Activated naive CD8-positive, alpha-beta T cell treated with anti-CD3 and anti-CD28 coated beads, Interleukin-2, amount 50 U/mL, for 24 hours (primary cell): ENCODE measurements at regions not wholly inside any gene's neighbourhood (a gene's known extent, or its start where the extent isn't known, plus 50 kb on each side); places are given as distances from the start of the nearest gene placed in this dataset.
"Not testable (repeated sequence)": the region's sequence is repeated elsewhere in the genome, so short reads cannot be mapped to it uniquely, and the experiment has no call there.

Experiments used
- ATAC-seq: fragments of 150-1000 bp; cut with Tn5 transposase; one replicate; pipeline ENCODE4 v1.10.0; 2021
- DNase-seq: peaks from one replicate; pipeline ENCODE4 v3.0.0; 2021
- H3K27ac Mint-ChIP-seq: one replicate; pipeline ENCODE4 v1.8.0; 2021; ENCODE audit warnings: mild to moderate bottlenecking, mixed read lengths
- H3K27me3 Mint-ChIP-seq: one replicate; pipeline ENCODE4 v1.8.0; 2021; ENCODE audit warnings: mixed read lengths
- H3K36me3 Mint-ChIP-seq: one replicate; pipeline ENCODE4 v1.8.0; 2021; ENCODE audit warnings: low read depth, mixed read lengths
- H3K4me1 Mint-ChIP-seq: one replicate; pipeline ENCODE4 v1.8.0; 2021; ENCODE audit warnings: mixed read lengths
- H3K4me3 Mint-ChIP-seq: one replicate; pipeline ENCODE4 v1.8.0; 2021; ENCODE audit warnings: mild to moderate bottlenecking, moderate library complexity, mixed read lengths
- H3K9me3 Mint-ChIP-seq: one replicate; pipeline ENCODE4 v1.8.0; 2021; ENCODE audit warnings: mixed read lengths

- no peak for ATAC-seq
- no peak overlapping the region for H3K27ac Mint-ChIP-seq
- H3K4me1 Mint-ChIP-seq = peaks cover 23% of the 10 kb centered on the region
- peaks cover 45% of the 10 kb centered on the region for H3K36me3 Mint-ChIP-seq
- no peak overlapping the region for H3K4me3 Mint-ChIP-seq
- DNase-seq = no peak
- no peaks in the 10 kb centered on the region for H3K27me3 Mint-ChIP-seq
- H3K9me3 Mint-ChIP-seq = peaks cover 45% of the 10 kb centered on the region
These were observed 388.7 kb downstream of the UTRN start for GRCh38 chr6:144673807-144674206.

GRCh38 chr6:144675231-144675861 lies 390.2 kb downstream of the UTRN start:
- Mint-ChIP-seq H3K9me3 (peaks cover 43% of the 10 kb centered on the region), H3K27ac (no peak overlapping the region), H3K36me3 (peaks cover 40% of the 10 kb centered on the region), H3K27me3 (no peaks in the 10 kb centered on the region), H3K4me3 (no peak overlapping the region), H3K4me1 (peaks cover 25% of the 10 kb centered on the region)
- ATAC-seq = peak; percentile 76
- peak; percentile 22 for DNase-seq

- H3K9me3 Mint-ChIP-seq = peaks cover 34% of the 10 kb centered on the region
- not testable (repeated sequence) for ATAC-seq, DNase-seq, H3K27ac Mint-ChIP-seq, H3K4me3 Mint-ChIP-seq, H3K27me3 Mint-ChIP-seq
- H3K36me3 Mint-ChIP-seq = peaks cover 44% of the 10 kb centered on the region
- peaks cover 25% of the 10 kb centered on the region for H3K4me1 Mint-ChIP-seq
These were observed 391.2 kb downstream of the UTRN start for GRCh38 chr6:144676310-144676709.

GRCh38 chr6:144677263-144677662 lies 392.1 kb downstream of the UTRN start:
- H3K9me3 Mint-ChIP-seq = peaks cover 25% of the 10 kb centered on the region
- not testable (repeated sequence) for H3K4me3 Mint-ChIP-seq, H3K27ac Mint-ChIP-seq, H3K27me3 Mint-ChIP-seq, DNase-seq, ATAC-seq
- H3K36me3 Mint-ChIP-seq = peaks cover 42% of the 10 kb centered on the region
- H3K4me1 Mint-ChIP-seq = peaks cover 22% of the 10 kb centered on the region

- peaks cover 11% of the 10 kb centered on the region for H3K9me3 Mint-ChIP-seq
- no peak overlapping the region for H3K27ac Mint-ChIP-seq
- no peak for DNase-seq
- H3K4me1 Mint-ChIP-seq = peaks cover 13% of the 10 kb centered on the region
- no peaks in the 10 kb centered on the region for H3K27me3 Mint-ChIP-seq
- H3K36me3 Mint-ChIP-seq = peaks cover 38% of the 10 kb centered on the region
- no peak overlapping the region for H3K4me3 Mint-ChIP-seq
- ATAC-seq = no peak
These were observed 393.7 kb downstream of the UTRN start for GRCh38 chr6:144678844-144679243.

GRCh38 chr6:144681334-144681733 lies 396.2 kb downstream of the UTRN start:
- Mint-ChIP-seq H3K36me3 (peaks cover 41% of the 10 kb centered on the region), H3K4me1 (peaks cover 4% of the 10 kb centered on the region), H3K27me3 (no peaks in the 10 kb centered on the region), H3K4me3 (no peak overlapping the region), H3K9me3 (peaks cover 11% of the 10 kb centered on the region), H3K27ac (no peak overlapping the region)
- no peak for DNase-seq
- ATAC-seq = no peak

GRCh38 chr6:144683216-144684070 lies 398.3 kb downstream of the UTRN start:
- Mint-ChIP-seq H3K36me3 (peaks cover 51% of the 10 kb centered on the region), H3K4me3 (no peak overlapping the region), H3K27me3 (no peaks in the 10 kb centered on the region), H3K9me3 (peaks cover 26% of the 10 kb centered on the region), H3K4me1 (peaks cover 4% of the 10 kb centered on the region), H3K27ac (no peak overlapping the region)
- ATAC-seq = no peak
- DNase-seq = no peak

GRCh38 chr6:144688713-144689112 lies 403.6 kb downstream of the UTRN start:
- peaks cover 36% of the 10 kb centered on the region for H3K9me3 Mint-ChIP-seq
- H3K36me3 Mint-ChIP-seq = peaks cover 49% of the 10 kb centered on the region
- ATAC-seq (no peak), DNase-seq (no peak)
- no peak overlapping the region for H3K27ac Mint-ChIP-seq
- no peaks in the 10 kb centered on the region for H3K4me1 Mint-ChIP-seq
- H3K27me3 Mint-ChIP-seq = no peaks in the 10 kb centered on the region
- no peak overlapping the region for H3K4me3 Mint-ChIP-seq

GRCh38 chr6:144689503-144690040 lies 404.4 kb downstream of the UTRN start:
- Mint-ChIP-seq H3K36me3 (peaks cover 48% of the 10 kb centered on the region), H3K4me3 (no peak overlapping the region), H3K9me3 (peaks cover 36% of the 10 kb centered on the region), H3K27me3 (no peaks in the 10 kb centered on the region), H3K27ac (no peak overlapping the region), H3K4me1 (peaks cover 5% of the 10 kb centered on the region)
- no peak for ATAC-seq
- DNase-seq = no peak

- Mint-ChIP-seq H3K27ac (no peak overlapping the region), H3K36me3 (peaks cover 48% of the 10 kb centered on the region), H3K9me3 (peaks cover 34% of the 10 kb centered on the region), H3K4me1 (peaks cover 5% of the 10 kb centered on the region), H3K27me3 (no peaks in the 10 kb centered on the region), H3K4me3 (no peak overlapping the region)
- ATAC-seq (no peak), DNase-seq (no peak)
These were observed 405.0 kb downstream of the UTRN start for GRCh38 chr6:144690133-144690532.

- no peak for DNase-seq
- H3K27me3 Mint-ChIP-seq = no peaks in the 10 kb centered on the region
- peak overlapping the region; percentile 6 for H3K27ac Mint-ChIP-seq
- H3K36me3 Mint-ChIP-seq = peaks cover 42% of the 10 kb centered on the region
- no peak for ATAC-seq
- no peak overlapping the region for H3K4me3 Mint-ChIP-seq
- H3K4me1 Mint-ChIP-seq = peaks cover 5% of the 10 kb centered on the region
- peaks cover 29% of the 10 kb centered on the region for H3K9me3 Mint-ChIP-seq
These were observed 405.5 kb downstream of the UTRN start for GRCh38 chr6:144690666-144691065.

GRCh38 chr6:144692050-144692449 lies 406.9 kb downstream of the UTRN start:
- H3K27ac Mint-ChIP-seq = not testable (repeated sequence)
- peaks cover 28% of the 10 kb centered on the region for H3K36me3 Mint-ChIP-seq
- H3K4me1 Mint-ChIP-seq = peaks cover 10% of the 10 kb centered on the region

GRCh38 chr6:144695858-144696533 lies 410.9 kb downstream of the UTRN start:
- H3K9me3 Mint-ChIP-seq = peaks cover 9% of the 10 kb centered on the region
- no peaks in the 10 kb centered on the region for H3K27me3 Mint-ChIP-seq
- no peak for ATAC-seq

More at GRCh38 chr6:144692050-144692449, 406.9 kb downstream of the UTRN start:
- H3K4me3 Mint-ChIP-seq, ATAC-seq, H3K27me3 Mint-ChIP-seq, DNase-seq: not testable (repeated sequence)
- H3K9me3 Mint-ChIP-seq = peaks cover 18% of the 10 kb centered on the region

GRCh38 chr6:144696610-144697368 lies 411.7 kb downstream of the UTRN start:
- H3K27me3 Mint-ChIP-seq = no peaks in the 10 kb centered on the region
- ATAC-seq = no peak
- H3K36me3 Mint-ChIP-seq = peaks cover 17% of the 10 kb centered on the region
- H3K27ac Mint-ChIP-seq = no peak overlapping the region
- H3K4me1 Mint-ChIP-seq = peaks cover 17% of the 10 kb centered on the region
- no peak for DNase-seq
- peaks cover 4% of the 10 kb centered on the region for H3K9me3 Mint-ChIP-seq
- H3K4me3 Mint-ChIP-seq = no peak overlapping the region

More at GRCh38 chr6:144695858-144696533, 410.9 kb downstream of the UTRN start:
- no peak overlapping the region for H3K4me3 Mint-ChIP-seq
- peaks cover 18% of the 10 kb centered on the region for H3K36me3 Mint-ChIP-seq
- no peak overlapping the region for H3K27ac Mint-ChIP-seq
- H3K4me1 Mint-ChIP-seq = peaks cover 17% of the 10 kb centered on the region
- DNase-seq = no peak
